Osteocyte (in vitro differentiated cells): ENCODE measurements at regions not wholly inside any gene's neighbourhood (a gene's known extent, or its start where the extent isn't known, plus 50 kb on each side); places are given as distances from the start of the nearest gene placed in this dataset.
"Not testable (repeated sequence)": the region's sequence is repeated elsewhere in the genome, so short reads cannot be mapped to it uniquely, and the experiment has no call there.

Experiments
- DNase-seq: peaks from one replicate; pipeline ENCODE4 v3.0.0; 2021; ENCODE audit warnings: mixed read lengths; ENCODE audit not compliant: unreplicated experiment; ENCODE audit errors: extremely low spot score
- H3K27ac Mint-ChIP-seq: one replicate; pipeline ENCODE4 v1.8.0; 2021; ENCODE audit warnings: mild to moderate bottlenecking, mixed read lengths; ENCODE audit not compliant: unreplicated experiment
- H3K27me3 Mint-ChIP-seq: one replicate; pipeline ENCODE4 v1.8.0; 2021; ENCODE audit warnings: mixed read lengths; ENCODE audit not compliant: unreplicated experiment
- H3K36me3 Mint-ChIP-seq: one replicate; pipeline ENCODE4 v1.8.0; 2021; ENCODE audit warnings: mixed read lengths; ENCODE audit not compliant: unreplicated experiment
- H3K4me1 Mint-ChIP-seq: one replicate; pipeline ENCODE4 v1.8.0; 2021; ENCODE audit warnings: mixed read lengths; ENCODE audit not compliant: unreplicated experiment
- H3K4me3 Mint-ChIP-seq: one replicate; pipeline ENCODE4 v1.8.0; 2021; ENCODE audit warnings: mild to moderate bottlenecking, moderate library complexity, mixed read lengths; ENCODE audit not compliant: unreplicated experiment
- H3K9me3 Mint-ChIP-seq: one replicate; pipeline ENCODE4 v1.8.0; 2021; ENCODE audit warnings: mixed read lengths; ENCODE audit not compliant: unreplicated experiment
- TF ChIP-seq, protein P1 (sequence below): fragments of 200-600 bp; sonication (generic); IDR thresholded peaks from 2 replicates; pipeline ENCODE4 v1.5.0; 2021; ENCODE audit warnings: antibody characterized with exemption, mild to moderate bottlenecking, moderate library complexity

DNA sequence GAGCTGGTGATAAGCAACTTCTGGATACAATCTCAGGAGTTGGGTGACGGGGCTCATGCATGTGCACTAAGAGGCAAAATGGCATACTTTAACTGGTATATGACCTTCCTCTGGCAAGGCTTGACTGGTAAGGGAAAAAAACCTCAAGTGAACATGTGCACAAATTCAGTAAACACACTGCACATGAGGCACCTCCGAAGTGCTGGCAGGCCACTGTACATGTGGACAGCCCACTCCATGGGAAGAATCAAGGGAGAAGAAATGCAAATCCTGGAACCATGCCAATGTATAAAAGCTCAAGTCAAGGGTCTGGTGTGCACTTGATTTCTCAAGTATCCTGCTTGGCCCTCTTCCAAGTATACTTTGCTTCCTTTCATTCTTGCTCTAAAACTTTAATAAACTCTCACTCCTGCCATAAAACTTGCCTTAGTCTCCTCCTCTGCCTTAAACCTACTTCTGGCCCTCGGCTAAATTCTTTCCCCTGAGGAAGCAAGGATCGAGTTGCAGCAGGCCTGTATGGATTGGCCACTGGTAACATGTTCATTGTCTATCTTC lies 167.2 kb downstream of the RAMP3 start:
- no peaks in the 10 kb centered on the region for H3K27me3 Mint-ChIP-seq
- H3K4me3 Mint-ChIP-seq, result no peak overlapping the region
- no peak for DNase-seq
- TF ChIP-seq, protein P1, sequence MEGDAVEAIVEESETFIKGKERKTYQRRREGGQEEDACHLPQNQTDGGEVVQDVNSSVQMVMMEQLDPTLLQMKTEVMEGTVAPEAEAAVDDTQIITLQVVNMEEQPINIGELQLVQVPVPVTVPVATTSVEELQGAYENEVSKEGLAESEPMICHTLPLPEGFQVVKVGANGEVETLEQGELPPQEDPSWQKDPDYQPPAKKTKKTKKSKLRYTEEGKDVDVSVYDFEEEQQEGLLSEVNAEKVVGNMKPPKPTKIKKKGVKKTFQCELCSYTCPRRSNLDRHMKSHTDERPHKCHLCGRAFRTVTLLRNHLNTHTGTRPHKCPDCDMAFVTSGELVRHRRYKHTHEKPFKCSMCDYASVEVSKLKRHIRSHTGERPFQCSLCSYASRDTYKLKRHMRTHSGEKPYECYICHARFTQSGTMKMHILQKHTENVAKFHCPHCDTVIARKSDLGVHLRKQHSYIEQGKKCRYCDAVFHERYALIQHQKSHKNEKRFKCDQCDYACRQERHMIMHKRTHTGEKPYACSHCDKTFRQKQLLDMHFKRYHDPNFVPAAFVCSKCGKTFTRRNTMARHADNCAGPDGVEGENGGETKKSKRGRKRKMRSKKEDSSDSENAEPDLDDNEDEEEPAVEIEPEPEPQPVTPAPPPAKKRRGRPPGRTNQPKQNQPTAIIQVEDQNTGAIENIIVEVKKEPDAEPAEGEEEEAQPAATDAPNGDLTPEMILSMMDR, result no peak
- H3K4me1 Mint-ChIP-seq, result no peaks in the 10 kb centered on the region
- no peaks in the 10 kb centered on the region for H3K36me3 Mint-ChIP-seq
- H3K27ac Mint-ChIP-seq, result no peak overlapping the region
- H3K9me3 Mint-ChIP-seq, result peaks cover 5% of the 10 kb centered on the region

DNA sequence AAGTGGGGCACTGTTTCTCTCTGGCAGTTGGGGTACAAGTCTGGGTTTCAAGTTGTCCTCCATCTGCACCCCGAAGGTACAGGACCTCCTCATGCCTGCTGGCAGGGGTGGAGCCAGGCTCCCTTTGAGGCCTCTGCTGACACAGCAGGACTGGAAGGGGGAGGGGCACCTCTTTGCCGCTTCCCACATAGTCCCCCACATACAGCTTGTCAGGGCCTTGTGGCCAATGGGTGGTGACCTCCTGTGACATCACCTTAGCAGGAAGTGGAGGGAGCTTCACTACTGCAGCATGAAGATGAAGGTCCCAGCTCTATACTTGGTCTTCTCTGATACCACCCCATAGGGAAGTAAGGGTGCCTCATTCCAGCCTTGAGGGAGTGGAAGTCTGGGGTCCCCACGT lies 167.8 kb downstream of the RAMP3 start:
- no peaks in the 10 kb centered on the region for H3K36me3 Mint-ChIP-seq
- H3K27me3 Mint-ChIP-seq, result no peaks in the 10 kb centered on the region
- TF ChIP-seq, protein P1, result no peak
- H3K27ac Mint-ChIP-seq, result no peak overlapping the region
- no peak overlapping the region for H3K4me3 Mint-ChIP-seq
- no peak for DNase-seq
- no peaks in the 10 kb centered on the region for H3K4me1 Mint-ChIP-seq
- peaks cover 5% of the 10 kb centered on the region for H3K9me3 Mint-ChIP-seq

DNA sequence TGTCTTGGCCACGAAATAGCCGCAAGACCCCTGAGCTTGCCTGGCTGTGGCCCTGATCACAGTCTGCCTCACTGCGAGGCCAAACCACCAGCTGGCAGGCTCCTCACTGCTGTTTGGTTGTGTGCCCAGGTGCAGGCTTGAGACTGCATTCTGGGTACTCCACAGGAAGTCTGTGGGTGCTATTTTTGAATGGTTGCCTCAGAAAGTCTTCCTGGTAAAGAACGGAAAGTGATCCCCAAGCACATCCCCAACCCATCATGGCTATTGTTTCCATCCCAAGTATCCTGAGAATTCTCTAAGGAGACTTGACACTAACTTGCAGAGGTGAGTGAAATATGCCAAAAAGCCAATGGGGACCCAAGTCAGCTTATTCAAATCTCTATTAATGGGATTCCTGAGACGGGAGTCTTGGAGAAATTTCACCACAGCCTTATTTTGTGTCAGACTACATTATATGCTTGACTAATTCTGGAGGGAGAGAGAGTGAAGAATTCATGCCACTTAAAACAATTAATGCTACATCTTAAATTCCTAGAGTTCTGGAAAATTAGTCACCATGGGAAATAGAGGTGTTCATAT lies 170.9 kb downstream of the RAMP3 start:
- no peak for DNase-seq
- H3K27me3 Mint-ChIP-seq, result no peaks in the 10 kb centered on the region

DNA sequence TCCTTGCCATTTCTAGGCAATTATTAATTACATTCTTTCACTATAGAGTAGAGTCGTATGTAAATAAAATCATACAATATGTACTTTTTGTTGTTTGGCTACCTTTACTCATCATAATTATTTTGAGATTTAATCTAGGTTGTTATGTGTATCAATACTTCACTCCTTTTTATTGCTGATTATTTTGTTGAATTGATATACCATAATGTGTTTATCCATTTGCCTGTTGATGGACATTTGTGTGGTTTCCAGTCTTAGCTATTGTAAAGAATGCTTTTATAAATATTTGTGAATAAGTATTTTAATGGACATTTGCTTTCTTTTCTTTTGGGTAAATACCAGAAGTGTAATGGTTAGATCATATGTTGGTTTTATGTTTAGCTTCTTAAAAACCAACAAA lies 174.0 kb downstream of the RAMP3 start:
- TF ChIP-seq, protein P1, result no peak
- Mint-ChIP-seq H3K9me3 (peaks cover 18% of the 10 kb centered on the region), H3K4me1 (no peaks in the 10 kb centered on the region), H3K4me3 (no peak overlapping the region), H3K27me3 (peaks cover 8% of the 10 kb centered on the region), H3K27ac (no peak overlapping the region), H3K36me3 (no peaks in the 10 kb centered on the region)
- no peak for DNase-seq

More for the DNA sequence above, 170.9 kb downstream of the RAMP3 start:
- Mint-ChIP-seq H3K9me3 (peaks cover 20% of the 10 kb centered on the region), H3K4me1 (no peaks in the 10 kb centered on the region), H3K36me3 (no peaks in the 10 kb centered on the region), H3K27ac (no peak overlapping the region), H3K4me3 (no peak overlapping the region)
- TF ChIP-seq, protein P1, result no peak

DNA sequence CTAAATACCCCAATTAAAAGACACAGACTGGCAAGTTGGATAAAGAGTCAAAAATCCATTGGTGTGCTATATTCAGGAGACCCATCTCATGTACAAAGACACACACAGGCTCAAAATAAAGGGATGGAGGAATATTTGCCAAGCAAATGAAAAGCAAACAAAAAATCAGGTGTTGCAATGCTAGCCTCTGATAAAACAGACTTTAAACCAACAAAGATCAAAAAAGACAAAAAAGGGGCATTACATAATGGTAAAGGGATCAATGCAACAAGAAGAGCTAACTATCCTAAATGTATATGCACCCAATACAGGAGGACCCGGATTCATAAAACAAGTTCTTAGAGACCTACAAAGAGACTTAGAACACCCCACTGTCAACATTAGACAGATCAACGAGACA lies 177.4 kb downstream of the RAMP3 start:
- H3K36me3 Mint-ChIP-seq, DNase-seq, H3K4me1 Mint-ChIP-seq, H3K4me3 Mint-ChIP-seq, H3K27ac Mint-ChIP-seq, H3K27me3 Mint-ChIP-seq: not testable (repeated sequence)
- peaks cover 15% of the 10 kb centered on the region for H3K9me3 Mint-ChIP-seq

DNA sequence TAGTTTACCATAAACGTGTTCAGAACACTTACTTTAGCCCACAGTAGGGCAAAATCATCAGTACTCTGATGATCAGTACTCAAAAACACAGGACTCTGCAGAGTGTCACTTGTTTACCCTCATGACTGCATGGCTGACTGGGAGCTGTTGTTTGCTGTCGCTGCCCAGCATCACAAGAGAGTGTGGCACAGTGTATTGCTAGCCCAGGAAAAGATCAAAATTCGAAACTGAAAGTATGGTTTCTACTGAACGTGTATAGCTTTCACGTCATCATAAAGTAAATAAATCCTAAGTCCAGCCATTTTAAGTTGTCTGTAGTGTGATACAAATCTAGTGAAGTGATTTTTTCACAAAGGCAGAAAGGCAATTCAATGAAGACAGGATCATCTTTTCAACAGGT lies 184.6 kb downstream of the RAMP3 start:
- DNase-seq, result no peak
- peaks cover 27% of the 10 kb centered on the region for H3K27me3 Mint-ChIP-seq
- TF ChIP-seq, protein P1, result no peak
- no peak overlapping the region for H3K27ac Mint-ChIP-seq
- H3K36me3 Mint-ChIP-seq, result no peaks in the 10 kb centered on the region
- H3K4me3 Mint-ChIP-seq, result no peak overlapping the region
- H3K4me1 Mint-ChIP-seq, result no peaks in the 10 kb centered on the region
- no peaks in the 10 kb centered on the region for H3K9me3 Mint-ChIP-seq
